Stimulated activated CD4-positive, alpha-beta T cell treated with anti-CD3 and anti-CD28 coated beads, Interleukin-12 subunit alpha, Interleukin-12 subunit beta, amount 100 ng/mL, for 24 hours (primary cell): ENCODE measurements at regions not wholly inside any gene's neighbourhood (a gene's known extent, or its start where the extent isn't known, plus 50 kb on each side); places are given as distances from the start of the nearest gene placed in this dataset.

ENCODE experiments used
- DNase-seq, 2 experiments: peaks; one replicate each; pipeline ENCODE4 v3.0.0-alpha.2; 2020; ENCODE audit warnings: low read depth in 2 of 2

- no peak for DNase-seq
Observed at GRCh38 chr16:6144463-6144862, 1046.9 kb upstream of the EEF2KMT start.

GRCh38 chr16:6143020-6143419 lies 1045.4 kb upstream of the EEF2KMT start:
- DNase-seq: no peak

GRCh38 chr16:6133009-6133557 lies 1035.5 kb upstream of the EEF2KMT start:
- no peak for DNase-seq

- no peak for DNase-seq
Observed at GRCh38 chr16:6132121-6132520, 1034.5 kb upstream of the EEF2KMT start.

GRCh38 chr16:6131526-6132050 lies 1034.0 kb upstream of the EEF2KMT start:
- no peak for DNase-seq

GRCh38 chr16:6125483-6126259 lies 1028.1 kb upstream of the EEF2KMT start:
- no peak for DNase-seq

- DNase-seq: no peak
Observed at GRCh38 chr16:6124136-6124535, 1026.5 kb upstream of the EEF2KMT start.

- no peak for DNase-seq
Observed at GRCh38 chr16:6122401-6122800, 1024.8 kb upstream of the EEF2KMT start.

- no peak for DNase-seq
Observed at GRCh38 chr16:6114691-6115090, 1017.1 kb upstream of the EEF2KMT start.

- no peak for DNase-seq
Observed at GRCh38 chr16:6113749-6114148, 1016.2 kb upstream of the EEF2KMT start.

GRCh38 chr16:6112700-6113099 lies 1015.1 kb upstream of the EEF2KMT start:
- DNase-seq: no peak

GRCh38 chr16:6111390-6111789 lies 1013.8 kb upstream of the EEF2KMT start:
- no peak for DNase-seq

GRCh38 chr16:6110346-6110745 lies 1012.8 kb upstream of the EEF2KMT start:
- DNase-seq: no peak

GRCh38 chr16:6106061-6106460 lies 1008.5 kb upstream of the EEF2KMT start:
- no peak for DNase-seq

- DNase-seq: no peak
Observed at GRCh38 chr16:6105115-6105514, 1007.5 kb upstream of the EEF2KMT start.

GRCh38 chr16:6104428-6104827 lies 1006.8 kb upstream of the EEF2KMT start:
- no peak for DNase-seq

- DNase-seq: no peak
Observed at GRCh38 chr16:6103561-6103960, 1006.0 kb upstream of the EEF2KMT start.

GRCh38 chr16:6099102-6099501 lies 1001.5 kb upstream of the EEF2KMT start:
- DNase-seq: no peak

- DNase-seq: no peak
Observed at GRCh38 chr16:6096931-6097670, 999.5 kb upstream of the EEF2KMT start.

- no peak for DNase-seq
Observed at GRCh38 chr16:6095414-6095813, 997.8 kb upstream of the EEF2KMT start.

GRCh38 chr16:6091021-6091420 lies 993.4 kb upstream of the EEF2KMT start:
- DNase-seq: no peak

GRCh38 chr16:6081320-6081976 lies 983.9 kb upstream of the EEF2KMT start:
- DNase-seq: peak in 1 of 2 experiments; percentile 2
